Fibroblast of gingiva (primary cell): ENCODE measurements at regions not wholly inside any gene's neighbourhood (a gene's known extent, or its start where the extent isn't known, plus 50 kb on each side); places are given as distances from the start of the nearest gene placed in this dataset.
"Not testable (repeated sequence)": the region's sequence is repeated elsewhere in the genome, so short reads cannot be mapped to it uniquely, and the experiment has no call there.

Experiments
- DNase-seq: peaks from one replicate; pipeline ENCODE4 v3.0.0-alpha.2; 2011; ENCODE audit warnings: low read depth

- no peak for DNase-seq
These were observed 119.8 kb upstream of the SLC38A4 start for GRCh38 chr12:46945591-46945990.

- DNase-seq: no peak
These were observed 120.3 kb upstream of the SLC38A4 start for GRCh38 chr12:46946137-46946536.

GRCh38 chr12:46948936-46949545, 123.2 kb upstream of the SLC38A4 start:
- peak; percentile 17 for DNase-seq

- no peak for DNase-seq
These were observed 124.3 kb upstream of the SLC38A4 start for GRCh38 chr12:46950094-46950493.

GRCh38 chr12:46952880-46953483, 126.4 kb upstream of the PCED1B start:
- DNase-seq: no peak

- no peak for DNase-seq
These were observed 122.9 kb upstream of the PCED1B start for GRCh38 chr12:46956451-46957035.

- DNase-seq: no peak
These were observed 121.4 kb upstream of the PCED1B start for GRCh38 chr12:46958053-46958452.

GRCh38 chr12:46958599-46959290, 120.7 kb upstream of the PCED1B start:
- no peak for DNase-seq

GRCh38 chr12:46959502-46959901, 119.9 kb upstream of the PCED1B start:
- peak; percentile 88 for DNase-seq

GRCh38 chr12:46960681-46961080, 118.7 kb upstream of the PCED1B start:
- no peak for DNase-seq

GRCh38 chr12:46963191-46963590, 116.2 kb upstream of the PCED1B start:
- no peak for DNase-seq

- peak; percentile 85 for DNase-seq
These were observed 115.1 kb upstream of the PCED1B start for GRCh38 chr12:46963977-46964971.

GRCh38 chr12:46965137-46965536, 114.3 kb upstream of the PCED1B start:
- DNase-seq: no peak

- no peak for DNase-seq
These were observed 113.5 kb upstream of the PCED1B start for GRCh38 chr12:46965880-46966279.

GRCh38 chr12:46970636-46971035, 108.8 kb upstream of the PCED1B start:
- DNase-seq: no peak

GRCh38 chr12:46973937-46974336, 105.5 kb upstream of the PCED1B start:
- not testable (repeated sequence) for DNase-seq

GRCh38 chr12:46977871-46978375, 101.5 kb upstream of the PCED1B start:
- no peak for DNase-seq

GRCh38 chr12:46981622-46982021, 97.8 kb upstream of the PCED1B start:
- DNase-seq: no peak

- DNase-seq: no peak
These were observed 96.6 kb upstream of the PCED1B start for GRCh38 chr12:46982629-46983392.

GRCh38 chr12:46983393-46983793, 96.0 kb upstream of the PCED1B start:
- DNase-seq: no peak
